ENCODE measurements at regions not wholly inside any gene's neighbourhood (a gene's known extent, or its start where the extent isn't known, plus 50 kb on each side); places are given as distances from the start of the nearest gene placed in this dataset.

DNA sequence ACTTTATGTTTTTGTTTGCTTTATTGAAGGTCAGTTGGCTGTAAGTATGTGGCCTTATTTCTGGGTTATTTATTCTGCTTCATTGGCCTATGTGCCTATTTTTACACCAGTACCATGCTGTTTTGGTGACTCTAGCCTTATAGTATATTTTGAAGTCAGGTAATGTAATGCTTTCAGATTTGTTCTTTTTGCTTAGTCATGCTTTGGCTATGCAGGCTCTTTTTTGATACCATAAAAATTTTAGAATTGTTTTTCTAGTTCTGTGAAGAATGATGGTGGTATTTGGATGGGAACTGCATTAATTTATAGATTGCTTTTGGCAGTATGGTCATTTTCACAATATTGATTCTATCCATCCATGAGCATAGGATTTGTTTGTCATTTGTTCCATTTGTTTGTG is 63.5 kb upstream of the TTC14 start:
- no peak for DNase-seq (ENCODE audit: unreplicated experiment)
- Mint-ChIP-seq H3K4me1 (ENCODE audit: insufficient read depth, unreplicated experiment) (no peaks in the 10 kb centered on the region), H3K27me3 (ENCODE audit: insufficient read depth, unreplicated experiment) (no peaks in the 10 kb centered on the region), H3K36me3 (ENCODE audit: insufficient read depth, unreplicated experiment) (no peaks in the 10 kb centered on the region), H3K9me3 (ENCODE audit: unreplicated experiment) (no peaks in the 10 kb centered on the region), H3K27ac (ENCODE audit: low read depth, unreplicated experiment) (no peak overlapping the region), H3K4me3 (ENCODE audit: unreplicated experiment) (no peak overlapping the region)
- ChIA-PET POLR2A (no interaction called here), CTCF (no interaction called here)
- intact Hi-C loops (cut with micrococcal nuclease): no loop called here
- no TSS peak for BruUV-seq (replicated peaks)
- TF ChIP-seq, protein P1, sequence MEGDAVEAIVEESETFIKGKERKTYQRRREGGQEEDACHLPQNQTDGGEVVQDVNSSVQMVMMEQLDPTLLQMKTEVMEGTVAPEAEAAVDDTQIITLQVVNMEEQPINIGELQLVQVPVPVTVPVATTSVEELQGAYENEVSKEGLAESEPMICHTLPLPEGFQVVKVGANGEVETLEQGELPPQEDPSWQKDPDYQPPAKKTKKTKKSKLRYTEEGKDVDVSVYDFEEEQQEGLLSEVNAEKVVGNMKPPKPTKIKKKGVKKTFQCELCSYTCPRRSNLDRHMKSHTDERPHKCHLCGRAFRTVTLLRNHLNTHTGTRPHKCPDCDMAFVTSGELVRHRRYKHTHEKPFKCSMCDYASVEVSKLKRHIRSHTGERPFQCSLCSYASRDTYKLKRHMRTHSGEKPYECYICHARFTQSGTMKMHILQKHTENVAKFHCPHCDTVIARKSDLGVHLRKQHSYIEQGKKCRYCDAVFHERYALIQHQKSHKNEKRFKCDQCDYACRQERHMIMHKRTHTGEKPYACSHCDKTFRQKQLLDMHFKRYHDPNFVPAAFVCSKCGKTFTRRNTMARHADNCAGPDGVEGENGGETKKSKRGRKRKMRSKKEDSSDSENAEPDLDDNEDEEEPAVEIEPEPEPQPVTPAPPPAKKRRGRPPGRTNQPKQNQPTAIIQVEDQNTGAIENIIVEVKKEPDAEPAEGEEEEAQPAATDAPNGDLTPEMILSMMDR (IDR thresholded peaks at IDR 0.05; ENCODE audit: unreplicated experiment): no peak

DNA sequence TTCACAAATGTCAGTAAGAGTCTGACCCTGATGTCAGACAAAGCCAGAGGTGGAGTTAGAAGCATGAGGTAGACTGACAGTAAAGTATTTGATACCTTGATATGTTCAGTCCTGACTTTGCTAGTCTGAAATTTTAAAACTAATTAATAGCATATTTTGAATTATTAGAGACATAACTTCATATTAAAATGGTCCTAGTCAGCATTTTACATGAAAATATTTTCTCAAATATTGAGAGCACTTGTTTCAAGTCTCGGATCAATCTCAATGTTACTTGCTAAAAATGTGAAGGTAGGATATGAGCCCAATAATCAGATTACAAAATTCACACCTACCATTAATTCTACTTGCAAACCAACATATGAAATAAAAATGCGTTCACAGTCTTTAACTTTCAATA is 58.1 kb upstream of the TTC14 start:
- Mint-ChIP-seq H3K27ac (ENCODE audit: low read depth, unreplicated experiment) (no peak overlapping the region), H3K36me3 (ENCODE audit: insufficient read depth, unreplicated experiment) (no peaks in the 10 kb centered on the region), H3K27me3 (ENCODE audit: insufficient read depth, unreplicated experiment) (no peaks in the 10 kb centered on the region), H3K9me3 (ENCODE audit: unreplicated experiment) (no peaks in the 10 kb centered on the region), H3K4me3 (ENCODE audit: unreplicated experiment) (no peak overlapping the region), H3K4me1 (ENCODE audit: insufficient read depth, unreplicated experiment) (no peaks in the 10 kb centered on the region)
- no TSS peak for BruUV-seq (replicated peaks)
- intact Hi-C loops (cut with micrococcal nuclease): no loop called here
- DNase-seq (ENCODE audit: unreplicated experiment): no peak
- CTCF ChIA-PET: no interaction called here
- TF ChIP-seq, protein P1 (IDR thresholded peaks at IDR 0.05; ENCODE audit: unreplicated experiment): no peak
- POLR2A ChIA-PET: no interaction called here

DNA sequence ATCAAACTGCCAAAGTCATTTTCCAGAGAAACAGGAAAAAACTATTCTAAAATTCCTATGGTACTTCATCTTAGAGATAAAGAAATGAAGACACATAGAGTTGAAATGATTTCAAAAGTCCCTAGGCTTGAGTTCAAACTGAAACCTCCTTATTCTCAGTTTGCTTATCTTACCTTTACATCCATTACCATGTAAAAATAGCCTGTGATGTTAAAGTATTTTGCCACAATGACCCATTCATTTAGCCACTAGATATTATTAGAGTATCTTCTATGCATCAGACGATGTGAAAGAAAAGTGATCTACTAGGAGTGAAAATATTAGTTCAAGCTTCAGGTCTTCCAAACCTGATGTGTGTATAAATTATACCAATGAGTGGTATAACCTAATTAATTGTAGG is 55.1 kb upstream of the TTC14 start:
- no peak overlapping the region for H3K27ac Mint-ChIP-seq (ENCODE audit: low read depth, unreplicated experiment)
- intact Hi-C loops (cut with micrococcal nuclease): no loop called here
- no peaks in the 10 kb centered on the region for H3K9me3 Mint-ChIP-seq (ENCODE audit: unreplicated experiment)
- TF ChIP-seq, protein P1 (IDR thresholded peaks at IDR 0.05; ENCODE audit: unreplicated experiment): no peak
- no peak for DNase-seq (ENCODE audit: unreplicated experiment)
- no peaks in the 10 kb centered on the region for H3K36me3 Mint-ChIP-seq (ENCODE audit: insufficient read depth, unreplicated experiment)
- H3K4me3 Mint-ChIP-seq (ENCODE audit: unreplicated experiment): no peak overlapping the region
- no peaks in the 10 kb centered on the region for H3K4me1 Mint-ChIP-seq (ENCODE audit: insufficient read depth, unreplicated experiment)
- POLR2A ChIA-PET: interaction anchor here (0.6 kb wide), 1 partner anchor 1050 kb away, joined by 3 read pairs; no protein-coding TSS in a partner anchor
- CTCF ChIA-PET: no interaction called here
- H3K27me3 Mint-ChIP-seq (ENCODE audit: insufficient read depth, unreplicated experiment): no peaks in the 10 kb centered on the region
- BruUV-seq (replicated peaks): no TSS peak

DNA sequence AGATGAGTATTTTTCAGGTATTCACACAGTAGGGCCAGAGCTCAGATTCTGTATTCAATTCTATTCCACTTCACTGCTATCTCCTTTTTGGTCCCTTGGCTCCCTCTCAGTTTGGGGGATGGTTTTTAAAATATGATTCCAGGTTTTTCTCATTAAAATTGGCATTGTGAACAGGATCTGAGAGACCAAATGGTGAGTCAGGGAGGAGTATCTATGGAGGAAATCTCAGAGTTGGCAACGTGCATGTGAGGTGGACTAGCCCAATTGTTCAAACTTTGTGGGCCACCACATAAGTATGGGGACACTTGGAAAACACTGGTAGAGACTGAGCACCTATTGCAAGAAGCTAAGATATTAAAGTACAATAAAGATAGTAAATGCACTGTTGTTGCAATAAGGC is 53.9 kb upstream of the TTC14 start:
- Mint-ChIP-seq H3K4me3 (ENCODE audit: unreplicated experiment) (no peak overlapping the region), H3K27me3 (ENCODE audit: insufficient read depth, unreplicated experiment) (no peaks in the 10 kb centered on the region), H3K9me3 (ENCODE audit: unreplicated experiment) (no peaks in the 10 kb centered on the region), H3K36me3 (ENCODE audit: insufficient read depth, unreplicated experiment) (no peaks in the 10 kb centered on the region), H3K27ac (ENCODE audit: low read depth, unreplicated experiment) (no peak overlapping the region), H3K4me1 (ENCODE audit: insufficient read depth, unreplicated experiment) (no peaks in the 10 kb centered on the region)
- BruUV-seq (replicated peaks): no TSS peak
- TF ChIP-seq, protein P1 (IDR thresholded peaks at IDR 0.05; ENCODE audit: unreplicated experiment): no peak
- ChIA-PET POLR2A (no interaction called here), CTCF (no interaction called here)
- peak; percentile 4 for DNase-seq (ENCODE audit: unreplicated experiment)
- intact Hi-C loops (cut with micrococcal nuclease): no loop called here

Data from MCF 10A (cell line).